ENCODE measurements at regions not wholly inside any gene's neighbourhood (a gene's known extent, or its start where the extent isn't known, plus 50 kb on each side); places are given as distances from the start of the nearest gene placed in this dataset.
"Not testable (repeated sequence)": the region's sequence is repeated elsewhere in the genome, so short reads cannot be mapped to it uniquely, and the experiment has no call there.

DNA sequence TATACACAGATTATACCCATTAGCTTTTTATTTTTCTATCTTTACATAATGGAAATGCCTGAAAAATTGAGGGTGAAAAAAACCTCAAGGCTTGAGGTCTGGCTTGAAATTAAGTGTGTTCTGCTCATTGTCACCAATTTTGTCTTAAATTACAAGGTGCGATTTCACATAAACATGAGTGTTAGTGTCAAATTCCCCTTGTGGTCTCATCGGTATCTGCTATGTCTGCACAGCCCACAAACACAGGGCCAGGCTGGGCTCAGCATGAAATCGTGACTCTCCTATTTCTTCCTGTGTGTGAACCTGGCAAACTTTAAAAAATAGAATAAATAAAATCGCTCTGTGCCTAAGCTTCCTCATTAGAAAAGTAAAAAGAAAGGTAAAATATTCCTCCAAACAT is 109.1 kb downstream of the CRLF2 start:
- DNase-seq (ENCODE audit: low read depth in 2 of 2): no peak

DNA sequence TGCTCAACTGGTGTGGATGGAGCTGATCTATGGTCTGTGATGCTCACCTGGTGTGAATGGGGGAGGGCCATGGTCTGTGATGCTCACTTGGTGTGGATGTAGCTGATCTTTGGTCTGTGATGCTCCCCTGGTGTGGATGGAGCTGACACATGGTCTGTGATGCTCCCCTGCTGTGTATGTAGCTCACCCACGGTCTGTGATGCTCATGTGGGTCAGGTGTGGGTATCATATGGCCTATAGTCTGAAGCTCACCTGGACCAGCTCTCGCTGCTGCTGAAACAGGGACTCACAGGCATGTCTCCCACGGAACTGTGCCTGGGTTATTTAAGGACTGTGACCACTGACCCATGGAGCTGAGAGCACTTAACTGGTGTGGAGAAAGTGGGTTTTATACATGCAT is 109.7 kb downstream of the CRLF2 start:
- no peak for DNase-seq (ENCODE audit: low read depth in 2 of 2)

DNA sequence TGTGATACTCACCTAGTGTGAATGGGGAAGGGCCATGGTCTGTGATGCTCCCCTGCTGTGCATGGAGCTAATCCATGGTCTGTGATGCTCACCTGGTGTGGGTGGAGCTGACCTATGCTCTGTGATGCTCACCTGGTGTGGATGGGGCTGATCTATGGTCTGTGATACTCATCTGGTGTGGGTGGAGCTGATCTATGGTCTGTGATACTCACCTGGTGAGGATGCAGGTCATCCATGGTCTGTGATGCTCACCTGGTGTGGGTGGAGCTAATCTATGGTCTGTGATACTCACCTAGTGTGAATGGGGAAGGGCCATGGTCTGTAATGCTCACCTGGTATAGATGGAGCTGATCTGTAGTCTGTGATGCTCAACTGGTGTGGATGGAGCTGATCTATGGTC is 110.2 kb downstream of the CRLF2 start:
- DNase-seq (ENCODE audit: low read depth in 2 of 2): not testable (repeated sequence)

DNA sequence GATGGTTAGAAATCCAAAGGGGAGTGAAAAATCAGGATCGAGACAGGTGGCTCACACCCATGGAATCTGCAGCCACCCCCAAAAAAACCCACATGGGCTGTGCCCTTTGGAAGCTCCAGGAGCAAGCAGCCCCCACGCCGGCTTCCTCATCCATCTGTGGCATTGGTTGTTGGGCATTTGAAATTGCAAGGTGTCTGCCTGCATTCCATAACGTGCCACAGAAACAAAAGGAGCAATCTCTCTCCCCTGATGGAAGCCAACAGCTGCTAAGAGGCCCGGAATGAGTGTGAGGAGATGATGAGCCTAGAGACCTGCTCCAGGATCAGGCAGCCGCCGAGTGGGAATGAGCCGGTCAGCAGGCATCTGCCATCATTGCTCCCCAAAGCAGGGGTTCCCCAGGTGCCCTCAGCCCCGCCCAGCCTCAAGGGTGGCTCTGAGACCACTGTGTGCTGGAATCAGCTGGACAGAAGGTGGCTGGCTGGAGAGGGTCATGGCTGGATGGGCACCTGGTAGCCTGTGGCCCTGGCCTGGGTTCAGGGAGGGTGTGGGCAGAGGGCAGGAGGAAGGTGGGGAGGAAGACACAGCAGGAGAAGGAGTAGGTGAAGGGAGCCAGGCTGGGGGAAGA is 113.2 kb downstream of the CRLF2 start:
- no peak for DNase-seq (ENCODE audit: low read depth in 2 of 2)

DNA sequence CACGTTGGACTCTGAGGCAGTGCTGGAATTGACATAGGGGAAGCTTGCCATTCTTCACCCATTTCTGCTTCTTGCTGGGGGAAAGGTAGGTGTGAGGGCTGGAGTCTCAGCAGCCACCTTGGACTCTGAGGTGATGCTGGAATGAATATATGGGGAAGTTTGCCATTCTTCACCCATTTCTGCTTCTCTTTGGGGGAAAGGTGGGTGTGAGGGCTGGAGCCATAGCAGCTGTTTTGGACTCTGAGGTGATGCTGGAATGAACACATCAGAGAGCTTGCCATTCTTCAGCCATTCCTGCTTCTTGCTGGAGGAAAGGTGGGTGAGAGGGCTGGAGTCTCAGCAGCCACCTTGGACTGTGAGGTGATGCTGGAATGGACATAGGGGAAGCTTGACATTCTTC is 115.1 kb downstream of the CRLF2 start:
- DNase-seq (ENCODE audit: low read depth in 2 of 2): no peak

DNA sequence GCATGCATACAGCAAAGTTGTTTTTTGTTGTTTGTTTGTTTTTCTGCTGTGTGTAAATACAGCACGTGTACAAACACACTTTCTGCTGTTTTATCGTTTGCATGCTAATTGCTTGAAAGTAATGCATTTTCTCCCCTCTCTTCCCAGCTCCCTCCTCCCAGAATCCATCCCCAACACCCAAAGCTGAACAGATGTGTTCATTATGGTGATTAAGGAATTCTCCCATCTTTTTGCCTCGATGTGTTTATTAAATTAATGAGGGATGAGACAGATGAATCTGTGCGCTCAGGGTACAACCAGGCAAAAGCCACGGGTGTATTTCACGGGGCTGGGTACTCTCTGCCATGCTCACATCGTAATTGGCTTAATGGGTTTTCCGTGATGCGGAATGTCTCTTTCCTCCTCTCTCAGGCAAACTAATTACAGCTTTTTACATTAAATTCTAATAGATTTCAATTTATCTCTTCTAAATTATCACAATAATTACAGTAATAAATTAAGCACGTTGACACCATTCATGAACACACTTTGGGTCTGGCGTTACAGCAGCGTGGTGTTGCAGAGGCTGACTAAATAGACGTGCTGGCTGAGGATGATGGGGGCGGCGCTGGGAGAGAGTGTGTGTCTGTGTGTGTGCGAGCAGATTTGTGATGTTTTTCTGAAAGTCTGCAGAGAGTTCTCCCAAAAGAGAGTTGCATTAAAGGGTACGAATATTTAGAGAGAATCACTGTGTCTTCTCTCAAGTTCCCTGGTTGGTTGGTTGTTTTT is 117.7 kb downstream of the CRLF2 start:
- DNase-seq (ENCODE audit: low read depth in 2 of 2): no peak

DNA sequence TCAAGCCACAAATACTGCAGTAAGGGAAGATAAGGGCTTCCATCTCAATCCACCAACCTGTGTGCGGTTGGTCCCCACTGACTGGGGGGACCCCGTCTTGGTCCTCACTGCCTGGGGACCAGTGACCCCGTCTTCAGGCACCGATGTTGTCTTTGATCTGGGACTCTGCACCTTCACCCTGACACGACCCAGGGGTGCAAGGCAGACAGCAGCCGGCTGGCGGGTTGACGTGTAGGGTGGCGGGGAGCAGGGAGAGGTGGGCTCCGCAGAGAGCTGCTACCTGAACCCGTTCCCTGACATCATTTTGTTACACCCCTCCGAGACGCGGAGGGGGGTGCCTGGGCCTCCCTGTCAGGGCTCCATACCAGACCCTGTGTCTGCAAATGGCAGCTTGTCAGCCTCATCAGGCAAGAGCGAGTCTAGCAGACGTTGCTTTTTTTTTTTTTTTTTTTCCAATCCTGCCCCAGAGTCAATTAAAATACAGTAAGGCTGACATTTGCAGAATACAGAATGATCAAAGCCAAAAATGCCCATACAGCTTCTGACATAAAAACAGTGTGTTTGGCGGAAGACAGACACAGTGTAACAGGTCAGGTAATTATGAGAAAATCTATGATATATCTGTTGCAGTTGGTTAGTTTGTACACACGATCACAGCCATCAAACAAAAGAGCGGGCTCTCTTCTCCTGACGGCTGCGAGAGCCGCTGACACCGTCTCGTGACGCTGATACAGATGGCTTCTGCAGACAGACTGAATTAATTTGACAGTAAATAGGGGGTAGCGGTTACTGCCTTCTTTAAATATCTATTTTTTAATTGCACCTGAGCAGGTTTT is 118.6 kb downstream of the CRLF2 start:
- DNase-seq (ENCODE audit: low read depth in 2 of 2): no peak

DNA sequence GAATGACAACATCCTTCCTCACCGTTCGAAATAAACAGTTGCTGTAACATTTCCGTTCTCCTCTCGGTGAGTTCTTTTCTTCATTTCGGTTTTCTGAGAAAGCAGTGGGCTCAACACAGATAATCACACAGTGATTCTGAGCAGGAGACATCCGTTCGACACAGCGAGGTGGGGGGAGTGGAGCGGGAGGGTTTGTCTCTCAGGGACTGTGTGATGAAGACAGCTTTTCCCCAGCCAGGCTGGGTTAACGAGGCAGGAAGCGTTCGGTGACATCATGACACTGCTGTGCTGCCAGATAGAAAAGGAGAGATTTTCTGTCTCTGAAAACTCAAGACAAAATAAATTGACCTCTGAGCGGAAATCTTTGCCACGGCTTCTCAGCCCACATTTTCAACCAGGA is 119.3 kb downstream of the CRLF2 start:
- DNase-seq (ENCODE audit: low read depth in 2 of 2): peak in 1 of 2 donors; percentile 4

DNA sequence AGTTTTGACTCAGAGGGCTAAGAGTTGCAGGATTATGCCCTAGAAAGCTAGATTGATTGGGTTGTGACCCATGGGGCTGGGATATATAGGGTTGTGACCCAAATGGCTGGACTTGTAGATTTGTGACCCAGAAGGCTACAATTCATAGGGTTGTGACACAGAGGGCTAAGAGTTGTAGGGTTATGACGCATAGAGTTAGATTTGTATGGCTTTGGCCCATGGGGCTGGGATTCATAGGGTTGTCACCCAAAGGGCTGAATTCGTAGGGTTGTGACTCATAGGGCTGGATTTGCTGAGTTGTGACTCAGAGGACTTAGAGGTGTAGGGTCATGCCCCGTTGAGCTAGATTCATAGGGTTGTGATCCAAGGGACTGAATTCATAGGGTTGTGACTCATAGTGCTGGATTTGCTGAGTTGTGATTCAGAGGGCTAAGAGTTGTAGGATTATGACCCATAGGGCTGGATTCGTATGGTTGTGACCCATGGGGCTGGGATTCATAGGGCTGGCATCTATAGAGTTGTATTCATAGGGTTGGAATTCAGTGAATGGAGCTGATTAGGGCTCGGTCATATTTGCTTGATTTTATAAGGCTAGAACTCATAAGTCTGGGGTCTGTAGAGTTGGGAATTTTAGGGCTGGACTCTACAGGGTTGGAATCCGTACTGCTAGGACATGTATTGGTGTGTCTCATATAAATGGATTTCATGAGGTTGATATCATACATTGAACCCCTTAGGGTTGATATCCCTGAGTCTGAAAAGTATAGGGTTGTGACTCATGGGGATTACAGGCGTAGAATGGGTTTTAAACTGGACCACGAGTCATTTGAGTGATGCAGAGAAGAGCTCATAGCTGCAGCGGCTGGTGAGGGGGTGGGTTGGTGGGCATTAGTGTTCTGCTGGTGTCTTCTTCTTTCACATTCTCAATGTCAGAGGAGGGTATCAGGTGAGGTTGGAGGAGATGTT is 125.7 kb downstream of the CRLF2 start:
- DNase-seq (ENCODE audit: low read depth in 2 of 2): no peak

DNA sequence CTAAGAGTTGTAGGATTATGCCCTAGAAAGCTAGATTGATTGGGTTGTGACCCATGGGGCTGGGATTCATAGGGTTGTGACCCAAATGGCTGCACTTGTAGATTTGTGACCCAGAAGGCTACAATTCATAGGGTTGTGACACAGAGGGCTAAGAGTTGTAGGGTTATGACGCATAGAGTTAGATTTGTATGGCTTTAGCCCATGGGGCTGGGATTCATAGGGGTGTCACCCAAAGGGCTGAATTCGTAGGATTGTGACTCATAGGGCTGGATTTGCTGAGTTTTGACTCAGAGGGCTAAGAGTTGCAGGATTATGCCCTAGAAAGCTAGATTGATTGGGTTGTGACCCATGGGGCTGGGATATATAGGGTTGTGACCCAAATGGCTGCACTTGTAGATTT is 126.6 kb downstream of the CRLF2 start:
- not testable (repeated sequence) for DNase-seq (ENCODE audit: low read depth in 2 of 2)

DNA sequence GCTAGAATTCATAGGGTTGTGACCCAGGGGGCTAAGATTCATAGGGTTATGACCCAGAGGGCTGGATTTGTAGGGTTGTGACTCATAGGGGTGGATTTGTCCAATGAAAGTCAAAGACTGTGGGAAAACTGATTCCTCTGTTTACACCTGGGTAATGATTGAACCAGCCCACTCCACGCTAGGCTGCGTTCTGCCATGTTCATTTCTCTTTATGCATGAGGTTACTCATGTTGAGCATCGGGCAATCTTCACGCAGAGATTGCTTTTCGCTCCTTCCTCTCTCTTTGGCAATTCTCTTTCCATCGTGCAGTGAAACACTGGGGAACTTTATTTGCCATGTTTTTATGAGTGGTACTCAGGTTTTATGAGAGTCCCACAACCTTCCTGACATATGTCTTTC is 127.8 kb downstream of the CRLF2 start:
- no peak for DNase-seq (ENCODE audit: low read depth in 2 of 2)

DNA sequence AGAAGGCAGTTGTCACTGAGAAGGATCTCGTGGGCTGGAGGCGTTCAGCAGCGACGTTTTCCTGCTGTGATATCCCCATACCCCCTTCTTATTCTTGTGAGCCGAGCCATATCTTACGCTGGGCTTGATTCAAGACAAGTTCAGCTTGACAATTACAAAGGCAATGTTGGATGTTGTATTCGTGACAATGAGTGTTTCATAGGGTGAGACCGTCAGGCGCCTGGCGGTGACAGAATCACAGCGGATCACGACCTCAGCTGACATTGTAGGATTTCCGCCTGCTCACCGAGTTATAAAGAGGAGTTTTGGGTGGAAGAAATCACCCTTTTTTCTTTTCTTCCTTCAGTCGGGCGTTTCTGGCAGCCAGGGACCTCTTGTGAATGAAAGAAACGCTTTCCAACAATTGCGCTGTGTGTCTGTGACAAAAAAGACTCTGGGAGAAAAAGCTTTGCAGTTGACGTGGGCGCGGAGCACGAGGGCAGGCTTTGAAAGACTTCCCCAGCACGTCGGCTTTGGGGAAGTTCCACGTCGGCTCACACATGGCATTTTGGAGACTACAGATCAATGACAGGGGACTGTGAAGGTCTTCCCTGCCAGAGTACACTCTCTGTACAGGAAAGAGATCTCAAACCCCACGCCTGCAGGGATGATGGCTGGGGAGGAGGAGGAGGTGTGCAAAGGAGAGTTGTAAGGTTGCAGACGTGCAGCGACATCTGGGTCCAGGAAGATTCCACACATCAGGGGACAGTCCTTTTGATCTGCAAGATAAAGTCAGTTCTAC is 135.4 kb downstream of the CRLF2 start:
- no peak for DNase-seq (ENCODE audit: low read depth in 2 of 2)

DNA sequence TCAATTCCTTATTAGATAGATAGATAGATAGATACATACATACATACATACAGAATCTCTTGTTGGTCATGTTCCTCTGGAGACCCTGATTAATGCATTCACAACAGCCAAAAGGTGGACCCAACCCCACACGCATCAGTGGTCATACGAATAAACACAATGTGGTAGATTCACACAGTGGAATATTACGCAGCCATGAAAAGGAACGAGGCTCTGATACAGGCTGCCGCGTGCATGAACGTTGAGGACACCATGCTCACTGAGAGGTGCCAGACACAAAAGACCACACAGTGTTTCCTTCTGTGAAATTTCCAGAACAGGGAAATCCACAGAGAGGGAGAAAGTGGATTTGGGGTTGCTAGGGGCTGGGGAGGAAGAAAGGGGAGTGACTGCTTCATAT is 136.7 kb downstream of the CRLF2 start:
- no peak for DNase-seq (ENCODE audit: low read depth in 2 of 2)

DNA sequence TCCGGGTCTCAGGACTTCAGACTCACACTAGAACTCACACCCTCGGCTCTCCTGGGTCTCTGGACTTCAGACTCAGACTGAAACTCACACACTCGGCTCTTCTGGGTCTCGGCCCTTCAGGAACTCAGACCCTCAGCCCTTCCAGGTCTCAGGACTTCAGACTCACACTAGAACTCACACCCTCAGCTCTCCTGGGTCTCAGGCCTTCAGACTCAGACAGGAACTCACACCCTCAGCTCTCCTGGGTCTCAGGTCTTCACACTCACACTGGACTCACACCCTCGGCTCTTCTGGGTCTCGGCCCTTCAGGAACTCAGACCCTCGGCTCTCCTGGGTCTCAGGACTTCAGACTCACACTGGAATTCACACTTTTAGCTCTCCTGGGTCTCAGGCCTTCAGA is 137.3 kb downstream of the CRLF2 start:
- DNase-seq (ENCODE audit: low read depth in 2 of 2): no peak

DNA sequence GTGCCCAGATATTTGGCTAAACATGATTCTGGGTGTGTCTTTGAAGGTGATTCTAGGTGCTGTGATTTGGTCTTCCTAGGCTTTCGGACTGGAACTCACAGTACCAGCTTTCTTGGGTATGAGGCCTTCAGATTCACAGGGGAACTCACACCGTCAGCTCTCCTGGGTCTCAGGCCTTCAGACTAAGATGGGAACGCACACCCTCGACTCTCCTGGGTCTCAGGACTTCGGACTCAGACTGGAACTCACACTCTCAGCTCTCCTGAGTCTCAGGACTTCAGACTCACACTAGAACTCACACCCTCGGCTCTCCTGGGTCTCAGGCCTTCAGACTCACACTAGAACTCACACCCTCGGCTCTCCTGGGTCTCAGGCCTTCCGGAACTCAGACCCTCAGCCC is 137.7 kb downstream of the CRLF2 start:
- no peak for DNase-seq (ENCODE audit: low read depth in 2 of 2)

DNA sequence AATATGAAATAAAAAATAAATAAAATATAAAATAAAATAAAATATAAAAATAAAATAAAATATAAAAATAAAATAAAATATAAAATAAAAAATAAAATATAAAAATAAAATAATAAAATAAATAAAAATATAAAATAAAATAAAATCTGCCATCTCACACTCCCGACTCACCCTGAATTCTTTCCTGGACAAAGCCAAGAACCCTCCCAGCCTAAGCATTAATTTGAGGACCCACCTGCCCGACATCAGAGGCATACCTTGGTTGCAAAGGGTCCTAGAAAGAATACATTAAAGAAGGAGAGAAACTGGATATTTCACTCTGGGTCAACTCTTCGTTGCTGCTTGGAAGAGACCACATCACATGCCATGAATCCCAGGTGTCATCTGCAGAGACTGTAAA is 138.3 kb downstream of the CRLF2 start:
- DNase-seq (ENCODE audit: low read depth in 2 of 2): no peak

DNA sequence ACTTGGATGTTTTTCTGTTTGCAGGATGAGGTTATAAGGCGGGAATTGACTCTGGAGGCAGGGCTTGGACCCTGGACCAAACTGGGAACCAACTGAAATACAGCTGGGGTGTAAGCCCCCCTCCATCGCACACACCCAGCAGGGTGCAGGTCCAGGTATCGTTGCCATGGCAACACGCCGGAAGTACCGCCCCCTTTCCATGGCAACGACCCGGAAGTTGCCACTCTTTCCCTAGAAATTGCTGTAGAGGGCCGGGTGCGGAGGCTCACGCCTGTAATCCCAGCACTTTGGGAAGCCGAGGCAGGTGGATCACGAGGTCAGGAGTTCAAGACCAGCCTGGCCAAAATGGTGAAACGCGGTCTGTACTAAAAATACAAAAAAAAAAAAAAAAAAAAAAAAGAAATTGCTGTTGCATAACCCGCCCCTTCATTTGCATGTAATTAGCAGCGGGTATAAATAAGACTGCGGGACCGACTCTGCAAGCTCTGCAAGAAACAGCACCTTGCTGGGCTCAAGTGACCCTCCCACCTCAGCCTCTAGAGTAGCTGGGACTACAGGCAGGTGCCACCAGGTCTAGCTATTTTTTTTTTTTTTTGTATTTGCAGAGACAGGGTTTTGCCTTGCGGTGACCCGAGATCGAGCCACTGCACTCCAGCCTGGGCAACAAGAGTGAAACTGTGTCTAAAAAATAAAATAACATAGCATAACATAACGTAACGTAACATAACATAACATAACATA is 139.6 kb downstream of the CRLF2 start:
- no peak for DNase-seq (ENCODE audit: low read depth in 2 of 2)

DNA sequence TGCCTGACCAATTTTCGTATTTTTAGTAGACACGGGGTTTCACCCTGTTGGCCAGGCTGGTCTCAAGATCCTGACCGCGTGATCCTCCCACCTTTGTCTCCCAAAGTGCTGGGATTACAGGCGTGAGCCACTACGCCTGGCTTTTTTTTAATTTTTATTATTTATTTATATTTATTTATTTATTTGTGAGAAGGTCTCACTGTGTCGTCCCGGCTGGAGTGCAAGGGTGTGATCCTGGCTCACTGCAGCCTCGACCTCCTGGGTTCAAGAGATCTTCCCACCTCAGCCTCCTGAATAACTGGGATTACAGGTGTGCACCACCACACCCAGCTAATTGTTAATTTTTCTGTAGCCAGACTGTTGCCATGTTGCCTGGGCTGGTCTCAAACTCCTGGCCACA is 141.1 kb downstream of the CRLF2 start:
- no peak for DNase-seq (ENCODE audit: low read depth in 2 of 2)

DNA sequence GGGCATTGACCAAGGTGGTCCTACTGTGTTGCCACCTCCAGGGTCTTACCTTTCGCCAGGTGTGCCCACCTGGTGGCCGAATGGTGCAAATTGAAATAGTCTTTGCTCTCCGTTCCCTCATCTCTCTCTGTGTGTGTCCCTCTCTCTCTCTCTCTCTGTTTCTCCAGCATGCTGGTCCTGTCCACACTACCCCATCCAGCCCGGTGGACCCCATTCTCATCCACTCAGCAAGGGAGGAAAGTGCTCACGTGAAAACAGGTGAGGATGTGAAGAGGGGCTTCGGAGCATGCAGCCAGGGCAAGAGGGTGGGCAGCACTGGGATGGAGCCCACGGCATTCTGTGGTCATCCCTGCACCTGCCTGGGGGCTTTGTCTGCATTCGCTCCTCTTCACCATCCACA is 150.1 kb downstream of the CRLF2 start:
- no peak for DNase-seq (ENCODE audit: low read depth in 2 of 2)

DNA sequence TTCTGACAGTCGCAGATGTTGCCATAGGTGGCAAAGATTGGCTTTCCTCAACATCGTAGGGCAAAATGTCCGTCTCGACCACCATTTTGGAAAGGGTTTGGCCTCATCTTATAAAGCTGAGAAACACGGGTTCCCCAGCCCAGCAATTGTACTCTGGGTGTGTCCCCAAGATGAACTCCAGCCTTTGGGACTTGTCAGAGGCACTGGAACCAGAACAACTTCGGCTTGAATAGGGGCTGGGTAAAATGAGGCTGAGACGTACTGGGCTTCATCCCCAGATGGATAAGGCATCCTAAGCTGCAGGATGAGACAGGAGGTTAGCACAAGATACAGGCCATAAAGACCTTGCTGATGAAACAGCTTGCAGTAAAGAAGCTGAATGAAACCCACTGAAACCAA is 151.9 kb downstream of the CRLF2 start:
- no peak for DNase-seq (ENCODE audit: low read depth in 2 of 2)

All from stimulated activated CD8-positive, alpha-beta memory T cell treated with anti-CD3 and anti-CD28 coated beads, Interleukin-7, amount 100 ng/mL, for 1 hour (primary cell).